PC-9 (cell line): ENCODE measurements at regions not wholly inside any gene's neighbourhood (a gene's known extent, or its start where the extent isn't known, plus 50 kb on each side); places are given as distances from the start of the nearest gene placed in this dataset.

Experiments
- CTCF ChIP-seq: fragments of 200-600 bp; sonication (generic); conservative IDR thresholded peaks from 2 replicates; pipeline ENCODE4 v1.6.1; 2017; ENCODE audit warnings: mixed run types, antibody characterized with exemption, mild to moderate bottlenecking, moderate library complexity
- EZH2 ChIP-seq: fragments of 200-600 bp; sonication (generic); IDR thresholded peaks from 2 replicates; pipeline ENCODE4 v1.8.0; 2017; ENCODE audit warnings: antibody characterized with exemption, low read depth

- no peak for TF ChIP-seq CTCF
- no peak for TF ChIP-seq EZH2
Measured at GRCh38 chr6:47138046-47138445, 95.9 kb upstream of the ADGRF1 start.
